ENCODE measurements at regions not wholly inside any gene's neighbourhood (a gene's known extent, or its start where the extent isn't known, plus 50 kb on each side); places are given as distances from the start of the nearest gene placed in this dataset.

DNA sequence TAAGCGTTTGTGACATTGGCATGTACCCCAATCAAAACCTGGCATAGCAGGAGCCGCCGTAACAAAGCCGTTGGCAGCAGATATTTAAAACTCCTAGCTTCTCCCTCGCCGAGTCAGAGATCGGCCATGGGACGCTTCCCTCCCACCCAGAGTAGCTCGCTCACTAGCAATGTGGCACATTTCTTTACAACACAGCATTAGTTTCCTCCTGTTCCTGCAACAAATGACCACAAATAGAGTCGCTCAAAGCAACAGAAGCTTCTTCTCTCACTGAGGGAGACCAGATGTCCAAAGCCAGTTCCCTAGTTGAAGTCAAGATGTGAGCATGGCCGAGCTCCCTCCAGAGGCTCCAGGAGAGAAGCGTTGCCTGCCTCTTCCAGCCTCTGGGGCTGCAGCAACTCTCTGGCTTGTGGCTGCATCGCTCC lies 106.7 kb downstream of the RBFOX3 start:
- TF ChIP-seq RAD21 (conservative IDR thresholded peaks at IDR 0.05), result no peak
- TF ChIP-seq, protein P1, sequence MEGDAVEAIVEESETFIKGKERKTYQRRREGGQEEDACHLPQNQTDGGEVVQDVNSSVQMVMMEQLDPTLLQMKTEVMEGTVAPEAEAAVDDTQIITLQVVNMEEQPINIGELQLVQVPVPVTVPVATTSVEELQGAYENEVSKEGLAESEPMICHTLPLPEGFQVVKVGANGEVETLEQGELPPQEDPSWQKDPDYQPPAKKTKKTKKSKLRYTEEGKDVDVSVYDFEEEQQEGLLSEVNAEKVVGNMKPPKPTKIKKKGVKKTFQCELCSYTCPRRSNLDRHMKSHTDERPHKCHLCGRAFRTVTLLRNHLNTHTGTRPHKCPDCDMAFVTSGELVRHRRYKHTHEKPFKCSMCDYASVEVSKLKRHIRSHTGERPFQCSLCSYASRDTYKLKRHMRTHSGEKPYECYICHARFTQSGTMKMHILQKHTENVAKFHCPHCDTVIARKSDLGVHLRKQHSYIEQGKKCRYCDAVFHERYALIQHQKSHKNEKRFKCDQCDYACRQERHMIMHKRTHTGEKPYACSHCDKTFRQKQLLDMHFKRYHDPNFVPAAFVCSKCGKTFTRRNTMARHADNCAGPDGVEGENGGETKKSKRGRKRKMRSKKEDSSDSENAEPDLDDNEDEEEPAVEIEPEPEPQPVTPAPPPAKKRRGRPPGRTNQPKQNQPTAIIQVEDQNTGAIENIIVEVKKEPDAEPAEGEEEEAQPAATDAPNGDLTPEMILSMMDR (IDR thresholded peaks at IDR 0.05; ENCODE audit: poor library complexity, severe bottlenecking), result no peak
- no peak for TF ChIP-seq POLR2AphosphoS5 (IDR thresholded peaks at IDR 0.05)
- TF ChIP-seq EZH2 (IDR thresholded peaks at IDR 0.05; ENCODE audit: borderline replicate concordance, insufficient read depth, low read length, poor library complexity, severe bottlenecking), result no peak
- no peak for TF ChIP-seq EP300 (conservative IDR thresholded peaks at IDR 0.05; ENCODE audit: poor library complexity, severe bottlenecking)

Measured in neural cell (in vitro differentiated cells).